NCI-H1694 treated with DMSO at 0.1 percent for 48 hours (cell line): ENCODE measurements at regions not wholly inside any gene's neighbourhood (a gene's known extent, or its start where the extent isn't known, plus 50 kb on each side); places are given as distances from the start of the nearest gene placed in this dataset.
A peak's percentile ranks its signal among the peaks of the same experiment; 100 is the strongest.
"Not testable (repeated sequence)": the region's sequence is repeated elsewhere in the genome, so short reads cannot be mapped to it uniquely, and the experiment has no call there.

Source experiments
- DNase-seq: peaks from one replicate; lab custom pipeline; 2025; lab: John Stamatoyannopoulos, UW

DNA sequence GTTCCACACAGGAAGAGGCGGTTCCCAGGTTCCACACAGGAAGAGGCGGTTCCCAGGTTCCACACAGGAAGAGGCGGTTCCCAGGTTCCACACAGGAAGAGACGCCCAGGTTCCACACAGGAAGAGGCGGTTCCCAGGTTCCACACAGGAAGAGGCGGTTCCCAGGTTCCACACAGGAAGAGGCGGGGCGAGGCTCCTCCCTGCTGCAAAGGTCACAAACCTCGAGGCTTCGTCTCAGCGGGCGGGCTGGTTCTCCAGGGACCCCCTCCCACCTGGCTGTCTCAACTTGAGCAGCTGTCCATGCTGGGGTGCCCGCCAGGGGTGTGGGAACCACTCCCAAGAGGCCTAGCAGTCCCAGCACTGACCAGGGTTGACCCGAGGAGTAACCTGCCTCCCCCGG is 94.3 kb upstream of the RUFY1 start:
- not testable (repeated sequence) for DNase-seq

DNA sequence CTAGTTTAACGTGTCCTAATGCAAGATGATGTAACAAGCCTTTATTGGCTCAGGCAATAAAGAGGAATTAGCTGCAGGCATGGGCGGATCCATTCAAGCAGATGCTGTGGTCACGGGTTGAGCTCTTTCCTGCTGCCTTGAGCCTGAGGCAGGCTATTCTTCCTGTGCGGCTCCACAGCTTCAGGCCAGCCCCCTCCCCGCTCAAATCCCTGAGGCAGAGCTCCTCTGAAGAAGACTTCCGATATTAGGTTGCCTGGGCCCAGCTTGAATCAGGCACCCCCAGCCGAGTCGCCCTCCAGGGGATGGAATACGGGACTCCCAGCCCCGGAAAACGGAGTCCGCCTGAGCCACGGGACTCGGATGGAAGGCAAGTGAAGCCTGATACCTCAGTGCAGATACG is 95.0 kb upstream of the RUFY1 start:
- DNase-seq = no peak

DNA sequence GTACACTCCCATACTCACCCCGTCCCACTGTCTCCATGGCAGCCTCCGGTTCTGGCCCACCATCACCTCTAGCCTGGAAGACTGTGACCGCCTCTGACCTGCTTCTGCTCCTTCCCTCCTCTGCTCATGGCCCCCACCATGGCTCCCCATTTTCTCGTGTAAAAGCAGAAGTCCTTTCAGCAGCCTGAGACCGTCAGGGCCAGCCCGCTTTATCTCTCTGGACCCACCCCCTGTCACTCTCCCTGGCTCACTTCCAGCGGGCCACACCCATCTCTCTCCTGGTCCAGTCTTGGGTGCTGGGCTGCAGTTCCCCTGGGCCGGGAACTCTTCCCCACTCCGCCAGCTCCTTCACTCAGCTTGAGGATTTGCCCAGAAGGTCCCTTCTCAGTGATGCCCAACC is 96.0 kb upstream of the RUFY1 start:
- no peak for DNase-seq

DNA sequence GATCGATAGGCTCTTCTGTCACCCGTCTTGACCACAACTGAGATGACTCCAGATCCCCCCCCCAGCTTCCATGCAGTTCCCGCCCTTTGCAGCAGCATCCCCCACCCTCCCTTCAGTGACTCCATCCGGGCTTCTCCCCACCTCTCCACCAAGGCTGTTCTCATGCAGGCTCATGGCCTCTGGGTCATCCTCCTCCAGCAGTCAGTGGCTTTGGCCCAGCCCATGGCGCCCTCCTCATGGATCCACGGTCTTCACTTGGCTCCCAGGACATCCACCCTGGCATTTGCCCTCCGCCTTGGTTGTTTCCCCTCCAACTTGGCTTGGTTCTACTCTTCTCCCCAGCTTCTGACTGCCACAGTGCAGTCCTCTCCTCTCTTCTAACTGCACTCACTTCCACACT is 96.7 kb upstream of the RUFY1 start:
- no peak for DNase-seq

GRCh38 chr5:179452356-179453230 is 97.8 kb upstream of the RUFY1 start:
- no peak for DNase-seq

DNA sequence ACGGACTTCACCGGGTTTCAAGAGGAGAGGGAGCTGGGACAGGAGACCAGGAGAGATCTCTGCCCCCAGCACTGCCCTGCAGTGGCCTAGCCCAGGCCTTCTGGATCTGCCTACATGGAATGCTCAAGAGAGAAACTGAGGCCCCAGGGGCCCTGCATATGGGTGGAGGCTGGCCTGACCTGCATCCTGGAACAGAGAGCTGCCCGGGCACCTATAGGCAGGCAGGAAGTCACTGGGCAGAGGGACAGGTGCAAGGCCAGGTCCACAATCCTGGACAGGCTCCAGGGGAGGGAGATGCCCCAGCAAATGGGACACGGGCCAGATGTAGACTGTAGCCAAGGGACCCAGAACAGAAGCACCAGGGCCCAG is 98.5 kb upstream of the RUFY1 start:
- no peak for DNase-seq

GRCh38 chr5:179451114-179451827 is 99.1 kb upstream of the RUFY1 start:
- no peak for DNase-seq

GRCh38 chr5:179449950-179450349 is 100.4 kb upstream of the RUFY1 start:
- DNase-seq = not testable (repeated sequence)

DNA sequence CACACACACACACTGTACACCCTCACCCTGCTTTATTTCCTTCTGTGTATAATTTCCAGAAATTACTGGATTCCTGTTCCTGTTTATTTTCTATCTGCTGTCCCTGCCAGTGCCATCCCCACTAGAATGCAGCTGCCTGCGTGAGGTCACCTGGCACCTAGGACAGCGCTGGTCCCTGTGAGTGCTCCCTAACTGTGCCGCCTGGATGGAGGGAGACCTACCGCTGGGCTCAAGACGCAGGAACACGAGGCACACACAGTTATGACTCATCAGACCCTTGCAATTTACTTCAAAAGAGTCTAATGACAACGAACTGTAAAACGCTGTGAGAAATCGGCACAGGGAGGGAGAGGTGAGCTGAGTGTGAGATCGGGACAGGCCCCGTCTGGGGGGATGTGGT is 102.1 kb upstream of the RUFY1 start:
- not testable (repeated sequence) for DNase-seq

GRCh38 chr5:179442289-179442688 is 97.0 kb upstream of the ADAMTS2 start:
- not testable (repeated sequence) for DNase-seq

DNA sequence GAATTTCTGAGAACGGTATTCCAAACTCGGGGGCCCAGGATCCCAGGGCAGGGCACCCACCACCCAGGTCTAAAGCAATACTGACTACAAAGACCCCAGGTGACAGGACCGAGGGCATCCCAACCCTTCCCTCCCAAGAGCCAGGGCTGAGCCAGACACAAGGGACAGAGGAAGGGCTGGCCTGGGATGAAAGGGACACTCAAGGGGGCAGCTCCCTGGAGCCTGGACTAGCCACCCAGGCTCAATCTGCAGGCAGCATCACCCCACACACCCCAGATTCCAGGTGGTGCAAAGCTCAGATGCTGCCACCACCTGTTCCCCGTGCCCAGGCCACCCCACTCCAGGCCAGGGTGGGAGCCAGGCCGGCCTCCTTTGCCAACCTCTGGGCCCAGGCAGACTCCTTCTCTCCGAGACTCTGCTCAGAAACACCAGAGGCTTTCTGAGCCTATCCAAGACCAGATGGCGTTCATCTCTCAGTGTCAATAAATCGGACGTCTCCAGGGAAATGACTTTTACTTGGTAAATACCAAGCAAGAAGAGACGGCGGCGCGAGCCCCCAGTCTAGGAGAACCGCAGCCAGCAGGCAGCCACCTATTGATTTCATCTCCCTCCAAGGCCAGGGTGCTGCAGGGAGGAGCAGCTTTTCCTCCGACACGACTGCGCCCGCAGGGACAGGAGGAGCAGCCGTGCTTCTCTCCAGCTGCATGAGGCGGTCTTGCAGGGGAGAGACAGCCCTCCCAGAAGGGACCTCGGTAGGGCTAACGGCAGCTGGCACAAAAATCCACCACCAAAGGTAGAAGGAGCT is 94.1 kb upstream of the ADAMTS2 start:
- peak; percentile 1 for DNase-seq

- DNase-seq = no peak
Observed at GRCh38 chr5:179438461-179438860, 93.2 kb upstream of the ADAMTS2 start.

GRCh38 chr5:179438011-179438441 is 92.8 kb upstream of the ADAMTS2 start:
- no peak for DNase-seq

- no peak for DNase-seq
Observed at GRCh38 chr5:179437341-179438001, 92.2 kb upstream of the ADAMTS2 start.

DNA sequence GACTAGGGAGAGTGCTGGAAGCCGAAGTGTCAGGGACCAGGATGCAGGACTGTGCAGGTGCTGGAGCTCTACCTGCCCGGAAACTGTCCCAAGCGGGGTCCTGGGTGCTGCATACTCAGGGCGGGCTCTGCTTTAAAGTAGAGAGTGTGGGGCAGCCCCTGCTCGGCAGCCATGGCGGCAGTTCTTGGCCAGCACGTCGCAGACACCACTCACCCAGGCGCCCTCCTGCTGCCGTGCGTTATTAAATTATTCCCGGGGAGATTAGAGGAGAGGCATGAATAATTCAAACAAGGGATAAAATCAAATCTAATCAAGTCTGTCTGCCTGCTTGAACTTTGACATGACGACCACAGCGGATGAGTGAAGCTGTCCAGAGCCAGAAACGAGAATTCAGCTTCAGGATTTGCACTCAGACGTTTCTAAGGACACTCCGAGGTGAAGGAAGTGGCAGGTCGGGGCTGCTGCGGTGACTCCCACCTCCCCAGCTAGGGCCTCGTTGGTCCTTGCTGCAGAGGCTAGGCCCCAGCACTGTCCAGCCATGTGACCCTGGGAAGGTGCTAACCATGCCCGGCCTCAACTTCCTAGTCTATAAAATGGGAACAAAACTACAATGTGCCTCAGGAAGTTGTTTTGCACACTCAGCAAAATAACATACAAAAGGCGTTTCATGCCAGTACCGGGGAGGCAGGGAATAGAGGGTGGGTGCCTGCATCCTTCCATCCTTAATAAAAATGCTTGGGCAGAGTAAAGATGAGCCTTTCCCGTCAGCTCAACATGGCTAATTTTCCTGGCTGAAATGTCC is 91.3 kb upstream of the ADAMTS2 start:
- DNase-seq = no peak

DNA sequence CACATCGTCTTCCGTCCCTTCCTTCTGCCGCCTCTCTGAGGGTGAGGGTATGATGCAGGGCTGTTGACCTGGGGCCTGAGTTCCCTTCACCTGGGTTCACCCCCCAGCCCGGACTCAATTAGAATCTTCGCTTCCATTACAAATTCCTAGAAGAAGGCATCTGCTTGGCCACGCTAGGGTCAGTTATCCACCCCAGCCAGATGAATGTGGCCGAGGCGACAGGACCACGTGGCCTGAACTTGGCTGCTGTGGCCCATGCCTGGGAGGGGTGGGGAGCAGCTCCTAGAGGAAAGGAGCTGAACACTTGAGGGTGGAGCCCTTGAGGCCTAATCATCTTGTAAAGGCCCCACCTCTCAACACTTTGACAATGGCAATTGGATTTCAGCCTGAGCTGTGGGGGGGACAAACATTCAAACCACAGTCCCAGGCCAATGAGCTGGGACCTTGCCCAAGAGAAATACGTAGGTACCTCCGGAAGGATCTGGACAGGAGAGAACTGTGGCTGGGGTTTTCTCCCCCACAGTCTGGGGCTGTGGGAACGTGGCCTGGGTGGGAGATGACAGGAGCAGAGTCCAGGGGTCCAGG is 90.6 kb upstream of the ADAMTS2 start:
- DNase-seq = no peak

DNA sequence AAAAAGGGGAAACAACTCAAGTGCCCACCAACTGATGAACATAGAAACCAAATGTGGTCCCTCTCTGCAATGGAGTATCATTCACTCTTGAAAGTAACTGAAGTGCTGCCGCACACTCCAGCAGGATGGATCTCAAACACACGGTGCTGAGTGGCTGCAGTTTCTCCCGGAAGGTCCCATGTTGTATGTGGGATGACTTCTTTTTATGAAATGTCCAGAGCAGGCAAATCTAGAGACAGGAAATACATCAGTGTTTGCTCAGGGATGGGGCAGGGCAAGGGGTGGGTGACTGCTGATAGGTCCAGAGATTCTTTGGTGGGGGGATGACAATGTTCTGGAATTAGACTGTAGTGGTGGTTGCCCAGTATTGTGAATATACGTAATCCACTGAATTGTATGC is 89.9 kb upstream of the ADAMTS2 start:
- DNase-seq = no peak

GRCh38 chr5:179432547-179432946 is 87.3 kb upstream of the ADAMTS2 start:
- DNase-seq = no peak

GRCh38 chr5:179431221-179431824 is 86.1 kb upstream of the ADAMTS2 start:
- no peak for DNase-seq
